Fibroblast of skin of left biceps (primary cell): ENCODE measurements at regions not wholly inside any gene's neighbourhood (a gene's known extent, or its start where the extent isn't known, plus 50 kb on each side); places are given as distances from the start of the nearest gene placed in this dataset.
"Not testable (repeated sequence)": the region's sequence is repeated elsewhere in the genome, so short reads cannot be mapped to it uniquely, and the experiment has no call there.

ENCODE experiments used
- DNase-seq, 2 experiments: peaks; one replicate each; pipeline ENCODE4 v3.0.0-alpha.2; 2013; ENCODE audit warnings: low read depth in 2 of 2

GRCh38 chr5:51559921-51560658 is 176.8 kb downstream of the ISL1 start:
- no peak for DNase-seq

- no peak for DNase-seq
Observed at GRCh38 chr5:51566953-51567352, 183.7 kb downstream of the ISL1 start.

- DNase-seq: no peak
Observed at GRCh38 chr5:51567636-51568035, 184.4 kb downstream of the ISL1 start.

- DNase-seq: no peak
Observed at GRCh38 chr5:51573835-51574234, 190.6 kb downstream of the ISL1 start.

GRCh38 chr5:51582871-51583394 is 199.7 kb downstream of the ISL1 start:
- DNase-seq: no peak

GRCh38 chr5:51598026-51598425 is 214.8 kb downstream of the ISL1 start:
- DNase-seq: no peak

GRCh38 chr5:51599587-51599986 is 216.3 kb downstream of the ISL1 start:
- DNase-seq: no peak

GRCh38 chr5:51604324-51604723 is 221.1 kb downstream of the ISL1 start:
- no peak for DNase-seq

- DNase-seq: no peak
Observed at GRCh38 chr5:51606921-51607320, 223.7 kb downstream of the ISL1 start.

GRCh38 chr5:51618234-51618633 is 235.0 kb downstream of the ISL1 start:
- no peak for DNase-seq

- no peak for DNase-seq
Observed at GRCh38 chr5:51621156-51621555, 237.9 kb downstream of the ISL1 start.

GRCh38 chr5:51622161-51622790 is 239.0 kb downstream of the ISL1 start:
- DNase-seq: no peak

GRCh38 chr5:51625224-51625968 is 242.1 kb downstream of the ISL1 start:
- no peak for DNase-seq

- no peak for DNase-seq
Observed at GRCh38 chr5:51632027-51632426, 248.8 kb downstream of the ISL1 start.

GRCh38 chr5:51632793-51633192 is 249.5 kb downstream of the ISL1 start:
- no peak for DNase-seq

- DNase-seq: not testable (repeated sequence)
Observed at GRCh38 chr5:51636973-51637372, 253.7 kb downstream of the ISL1 start.

- DNase-seq: no peak
Observed at GRCh38 chr5:51644976-51645375, 261.7 kb downstream of the ISL1 start.

- no peak for DNase-seq
Observed at GRCh38 chr5:51646482-51646881, 263.2 kb downstream of the ISL1 start.

- DNase-seq: no peak
Observed at GRCh38 chr5:51650824-51651223, 267.6 kb downstream of the ISL1 start.

GRCh38 chr5:51651476-51651875 is 268.2 kb downstream of the ISL1 start:
- DNase-seq: no peak

- DNase-seq: peak in 1 of 2 experiments; percentile 0
Observed at GRCh38 chr5:51651889-51652288, 268.6 kb downstream of the ISL1 start.

GRCh38 chr5:51652980-51653379 is 269.7 kb downstream of the ISL1 start:
- DNase-seq: no peak
